ENCODE measurements at regions not wholly inside any gene's neighbourhood (a gene's known extent, or its start where the extent isn't known, plus 50 kb on each side); places are given as distances from the start of the nearest gene placed in this dataset.
"Not testable (repeated sequence)": the region's sequence is repeated elsewhere in the genome, so short reads cannot be mapped to it uniquely, and the experiment has no call there.

- TF ChIP-seq, protein P1, sequence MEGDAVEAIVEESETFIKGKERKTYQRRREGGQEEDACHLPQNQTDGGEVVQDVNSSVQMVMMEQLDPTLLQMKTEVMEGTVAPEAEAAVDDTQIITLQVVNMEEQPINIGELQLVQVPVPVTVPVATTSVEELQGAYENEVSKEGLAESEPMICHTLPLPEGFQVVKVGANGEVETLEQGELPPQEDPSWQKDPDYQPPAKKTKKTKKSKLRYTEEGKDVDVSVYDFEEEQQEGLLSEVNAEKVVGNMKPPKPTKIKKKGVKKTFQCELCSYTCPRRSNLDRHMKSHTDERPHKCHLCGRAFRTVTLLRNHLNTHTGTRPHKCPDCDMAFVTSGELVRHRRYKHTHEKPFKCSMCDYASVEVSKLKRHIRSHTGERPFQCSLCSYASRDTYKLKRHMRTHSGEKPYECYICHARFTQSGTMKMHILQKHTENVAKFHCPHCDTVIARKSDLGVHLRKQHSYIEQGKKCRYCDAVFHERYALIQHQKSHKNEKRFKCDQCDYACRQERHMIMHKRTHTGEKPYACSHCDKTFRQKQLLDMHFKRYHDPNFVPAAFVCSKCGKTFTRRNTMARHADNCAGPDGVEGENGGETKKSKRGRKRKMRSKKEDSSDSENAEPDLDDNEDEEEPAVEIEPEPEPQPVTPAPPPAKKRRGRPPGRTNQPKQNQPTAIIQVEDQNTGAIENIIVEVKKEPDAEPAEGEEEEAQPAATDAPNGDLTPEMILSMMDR (IDR thresholded peaks at IDR 0.05; ENCODE audit: low read depth, low read length) = no peak
- no peak overlapping the region for H3K4me3 ChIP-seq (ENCODE audit: low read depth, low read length)
Measured at GRCh38 chrX:94908648-94909047, 1234.6 kb downstream of the FAM133A start.

- no peak overlapping the region for H3K4me3 ChIP-seq (ENCODE audit: low read depth, low read length)
- TF ChIP-seq, protein P1 (IDR thresholded peaks at IDR 0.05; ENCODE audit: low read depth, low read length) = no peak
Measured at GRCh38 chrX:94914235-94914634, 1240.2 kb downstream of the FAM133A start.

- TF ChIP-seq, protein P1 (IDR thresholded peaks at IDR 0.05; ENCODE audit: low read depth, low read length) = no peak
- H3K4me3 ChIP-seq (ENCODE audit: low read depth, low read length) = no peak overlapping the region
Measured at GRCh38 chrX:94932278-94932965, 1258.4 kb downstream of the FAM133A start.

DNA sequence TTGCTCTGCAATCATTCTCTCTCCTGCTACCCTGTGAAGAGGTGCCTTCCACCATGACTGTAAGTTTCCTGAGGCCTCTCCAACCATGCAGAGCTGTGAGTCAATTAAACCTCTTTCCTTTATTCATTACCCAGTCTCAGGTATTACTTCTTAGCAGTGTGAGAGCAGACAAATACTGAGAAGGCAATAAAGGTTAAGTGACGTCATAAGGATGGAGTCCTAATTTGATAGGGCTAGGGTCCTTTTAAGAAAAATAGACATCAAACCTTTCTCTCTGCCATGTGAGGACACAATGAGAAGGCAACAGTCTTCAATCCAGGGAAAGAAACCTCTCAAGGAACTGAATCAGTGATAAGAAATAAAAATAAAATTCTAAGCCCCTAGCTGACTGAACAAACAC lies 1262.7 kb downstream of the FAM133A start:
- no peak overlapping the region for H3K4me3 ChIP-seq (ENCODE audit: low read depth, low read length)
- TF ChIP-seq, protein P1 (IDR thresholded peaks at IDR 0.05; ENCODE audit: low read depth, low read length) = no peak

DNA sequence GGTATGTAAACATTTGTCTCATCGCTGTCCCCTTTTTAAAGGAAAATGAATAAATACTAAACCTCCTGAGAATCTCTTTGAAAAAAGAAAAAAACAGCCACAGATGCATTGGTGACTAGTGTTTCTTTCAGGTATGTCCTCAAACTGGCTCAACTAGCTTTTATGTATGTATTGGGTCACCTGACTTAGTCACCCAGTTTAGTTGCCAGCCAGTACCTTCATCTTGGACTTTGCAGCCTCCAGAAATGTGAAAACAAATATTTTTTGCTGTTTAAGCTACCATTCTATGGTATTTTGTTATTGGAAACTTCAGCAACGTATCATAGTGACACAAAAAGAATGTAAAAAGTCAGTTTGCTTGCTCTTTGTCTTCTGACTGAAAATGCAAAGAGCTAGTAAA lies 1263.5 kb downstream of the FAM133A start:
- no peak overlapping the region for H3K4me3 ChIP-seq (ENCODE audit: low read depth, low read length)
- TF ChIP-seq, protein P1 (IDR thresholded peaks at IDR 0.05; ENCODE audit: low read depth, low read length) = no peak

DNA sequence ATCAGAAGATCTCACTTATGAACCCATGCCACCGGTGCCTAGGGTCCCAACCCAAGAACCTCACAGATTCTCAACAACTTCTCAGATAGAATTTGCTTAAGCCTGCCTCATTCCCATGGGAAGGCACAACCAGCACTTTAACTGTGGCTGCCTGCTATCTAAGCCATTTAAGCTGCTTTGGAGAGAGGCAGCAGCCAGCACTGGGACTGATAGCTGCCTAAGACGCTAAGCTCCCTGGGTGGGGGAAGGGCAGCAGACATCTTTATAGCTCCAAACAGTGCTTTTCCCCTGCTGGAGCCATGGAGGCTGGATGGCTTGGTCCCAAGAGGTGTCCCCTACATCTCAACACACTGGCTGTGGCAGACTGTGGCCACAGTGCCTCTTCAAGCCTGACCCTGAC lies 1268.6 kb downstream of the FAM133A start:
- TF ChIP-seq, protein P1 (IDR thresholded peaks at IDR 0.05; ENCODE audit: low read depth, low read length) = no peak
- no peak overlapping the region for H3K4me3 ChIP-seq (ENCODE audit: low read depth, low read length)

GRCh38 chrX:94946137-94946536 lies 1272.1 kb downstream of the FAM133A start:
- H3K4me3 ChIP-seq (ENCODE audit: low read depth, low read length) = not testable (repeated sequence)

DNA sequence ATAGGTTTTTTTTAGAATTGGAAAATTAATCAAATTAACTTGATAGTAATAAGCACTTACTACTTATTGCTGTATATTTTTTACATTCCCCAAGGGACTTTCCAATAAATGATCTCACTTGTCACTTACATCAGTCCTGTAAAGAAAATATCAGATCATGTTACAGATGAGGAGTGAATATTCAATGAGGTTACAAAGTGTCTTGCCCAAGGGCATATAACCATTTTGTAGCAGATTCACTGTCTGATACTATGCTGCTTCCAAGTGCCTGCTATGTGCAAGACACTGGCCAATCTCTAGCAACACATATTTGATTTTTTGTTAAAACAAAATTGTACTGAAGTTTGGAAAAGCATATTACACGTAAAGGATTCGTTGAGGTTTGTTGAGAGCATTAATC lies 1287.7 kb downstream of the FAM133A start:
- TF ChIP-seq, protein P1 (IDR thresholded peaks at IDR 0.05; ENCODE audit: low read depth, low read length) = no peak
- H3K4me3 ChIP-seq (ENCODE audit: low read depth, low read length) = no peak overlapping the region
